SH-SY5Y (cell line): ENCODE measurements at regions not wholly inside any gene's neighbourhood (a gene's known extent, or its start where the extent isn't known, plus 50 kb on each side); places are given as distances from the start of the nearest gene placed in this dataset.

Source experiments
- GATA2 ChIP-seq: IDR thresholded peaks from 2 replicates; pipeline ENCODE4 v1.6.1; 2011; ENCODE audit warnings: mild to moderate bottlenecking, low read depth, low read length
- GATA3 ChIP-seq: IDR thresholded peaks from 2 replicates; pipeline ENCODE4 v1.6.1; 2011; ENCODE audit warnings: low read depth, mild to moderate bottlenecking, low read length, moderate library complexity

DNA sequence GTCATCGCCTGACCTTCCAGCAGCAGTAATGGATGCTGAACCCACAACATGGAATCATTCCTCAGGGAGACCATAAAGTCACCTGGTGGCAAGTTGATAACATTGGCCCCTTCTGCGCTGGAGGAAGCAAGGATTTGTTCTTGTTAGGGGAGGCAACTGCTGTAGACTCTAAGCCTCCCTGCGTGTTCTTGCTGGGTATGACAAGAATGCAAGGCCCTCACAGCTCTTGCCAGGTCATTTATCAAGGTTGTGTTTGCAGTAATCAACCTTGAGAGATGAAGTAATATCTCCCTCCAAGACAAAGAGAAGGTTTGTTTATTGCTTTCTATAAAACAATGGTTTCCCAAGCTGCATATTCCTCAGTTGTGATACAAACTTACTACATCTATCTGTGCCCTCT is 80.9 kb downstream of the PERP start:
- TF ChIP-seq GATA3 = no peak
- TF ChIP-seq GATA2 = no peak
